Parathyroid adenoma (tissue), 2 donors: ENCODE measurements at regions not wholly inside any gene's neighbourhood (a gene's known extent, or its start where the extent isn't known, plus 50 kb on each side); places are given as distances from the start of the nearest gene placed in this dataset.

Experiments
- H2AFZ ChIP-seq: fragments of 300-600 bp; sonication (generic); one replicate; pipeline ENCODE4 v1.7.0; 2017; ENCODE audit warnings: antibody characterized with exemption, mild to moderate bottlenecking
- H3K27ac ChIP-seq: fragments of 300-600 bp; sonication (generic); one replicate; pipeline ENCODE4 v1.7.0; 2017
- H3K27me3 ChIP-seq: fragments of 300-600 bp; sonication (generic); one replicate; pipeline ENCODE4 v1.7.0; 2017; ENCODE audit warnings: low read length; ENCODE audit not compliant: control insufficient read depth, insufficient read depth
- H3K36me3 ChIP-seq: fragments of 300-600 bp; sonication (generic); one replicate; pipeline ENCODE4 v1.7.0; 2017; ENCODE audit warnings: low read length; ENCODE audit not compliant: control insufficient read depth, insufficient read depth
- H3K4me1 ChIP-seq: fragments of 300-600 bp; sonication (generic); one replicate; pipeline ENCODE4 v1.7.0; 2017; ENCODE audit warnings: control low read depth
- H3K4me2 ChIP-seq: fragments of 300-600 bp; sonication (generic); one replicate; pipeline ENCODE4 v1.7.0; 2017; ENCODE audit warnings: low read length
- H3K4me3 ChIP-seq: fragments of 300-600 bp; sonication (generic); one replicate; pipeline ENCODE4 v1.7.0; 2017; ENCODE audit warnings: low read depth, low read length
- H3K79me2 ChIP-seq: fragments of 300-600 bp; sonication (generic); one replicate; pipeline ENCODE4 v1.7.0; 2017; ENCODE audit warnings: control low read depth
- H3K9ac ChIP-seq: fragments of 300-600 bp; sonication (generic); one replicate; pipeline ENCODE4 v1.7.0; 2017; ENCODE audit warnings: mild to moderate bottlenecking
- H3K9me3 ChIP-seq: fragments of 300-600 bp; sonication (generic); one replicate; pipeline ENCODE4 v1.7.0; 2017; ENCODE audit warnings: low read length; ENCODE audit not compliant: control insufficient read depth
- CTCF ChIP-seq: fragments of 300-600 bp; sonication (generic); IDR thresholded peaks from one replicate; pipeline ENCODE4 v1.7.0; 2017; ENCODE audit warnings: antibody characterized with exemption, mild to moderate bottlenecking
- donor health status: primary hyperparathyroidism.

DNA sequence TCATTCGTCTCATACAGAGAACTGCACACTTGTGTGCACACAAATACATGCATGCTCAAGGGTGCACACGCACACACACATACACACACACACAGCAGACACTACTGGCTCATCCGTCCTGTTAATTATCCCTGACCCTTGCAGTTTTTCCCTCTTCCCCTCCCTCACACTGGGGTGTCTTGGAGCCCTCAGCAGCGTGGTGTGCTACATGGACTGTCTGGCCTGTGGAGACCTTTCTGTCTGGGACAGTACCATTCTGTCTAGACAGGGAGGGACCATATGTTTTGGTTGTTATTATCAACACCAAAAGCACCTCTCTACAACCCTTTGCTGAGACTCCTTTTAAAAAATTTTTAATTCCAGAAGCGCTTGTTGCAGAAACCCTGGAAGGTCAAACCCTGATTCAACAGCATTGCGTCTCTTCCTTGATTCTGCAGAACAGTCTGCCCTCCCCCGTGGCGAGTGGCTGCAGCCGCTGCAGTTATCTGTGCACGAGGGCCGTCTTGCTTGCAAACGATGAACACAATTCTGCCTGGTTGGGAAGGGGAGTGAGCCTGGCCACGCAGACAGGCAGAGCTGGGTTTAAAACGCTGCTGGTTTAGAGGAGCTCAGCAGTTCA is 374.0 kb downstream of the IRS2 start:
- H3K27ac ChIP-seq: no peak overlapping the region

DNA sequence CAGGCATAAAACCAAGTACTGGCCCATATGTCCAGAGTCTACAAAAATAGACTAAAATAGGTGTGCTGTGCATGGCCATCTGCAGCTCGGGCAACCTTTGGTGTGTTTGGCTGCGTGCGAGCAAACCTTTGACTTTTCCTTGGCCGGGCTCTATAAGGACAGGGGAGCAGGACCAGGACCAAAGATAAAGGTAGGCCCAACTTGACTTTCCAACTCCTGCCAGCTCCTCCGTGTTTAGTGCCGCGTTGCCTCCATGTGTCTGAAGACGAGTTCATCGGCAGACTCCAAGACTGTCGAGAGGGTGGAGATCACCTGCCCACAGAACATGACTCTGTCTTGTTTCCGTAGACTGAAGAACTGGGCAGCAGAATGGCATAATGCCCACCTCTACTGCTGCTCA is 375.5 kb downstream of the IRS2 start:
- Histone ChIP-seq H3K27ac (no peak overlapping the region), H3K4me1 (no peaks in the 10 kb centered on the region), H3K36me3 (no peaks in the 10 kb centered on the region), H3K4me3 (no peak overlapping the region), H3K4me2 (no peak overlapping the region), H3K27me3 (no peaks in the 10 kb centered on the region), H2AFZ (no peak overlapping the region), H3K79me2 (no peaks in the 10 kb centered on the region), H3K9me3 (no peaks in the 10 kb centered on the region), H3K9ac (no peak overlapping the region)
- TF ChIP-seq CTCF: no peak

More for the DNA sequence above, 374.0 kb downstream of the IRS2 start:
- Histone ChIP-seq H3K9ac (no peak overlapping the region), H3K79me2 (no peaks in the 10 kb centered on the region), H3K36me3 (no peaks in the 10 kb centered on the region), H3K27me3 (no peaks in the 10 kb centered on the region), H3K4me2 (no peak overlapping the region), H3K4me1 (no peaks in the 10 kb centered on the region), H3K9me3 (no peaks in the 10 kb centered on the region), H3K4me3 (no peak overlapping the region), H2AFZ (no peak overlapping the region)
- TF ChIP-seq CTCF: no peak

- H3K27ac ChIP-seq: no peak overlapping the region
- H3K9ac ChIP-seq: no peak overlapping the region
- H3K36me3 ChIP-seq: no peaks in the 10 kb centered on the region
- H3K9me3 ChIP-seq: no peaks in the 10 kb centered on the region
- no peak for TF ChIP-seq CTCF
- H3K4me3 ChIP-seq: no peak overlapping the region
- no peaks in the 10 kb centered on the region for H3K4me1 ChIP-seq
- no peak overlapping the region for H2AFZ ChIP-seq
- H3K79me2 ChIP-seq: no peaks in the 10 kb centered on the region
- no peaks in the 10 kb centered on the region for H3K27me3 ChIP-seq
- H3K4me2 ChIP-seq: no peak overlapping the region
These were observed 377.6 kb downstream of the IRS2 start for GRCh38 chr13:109408591-109409382.

DNA sequence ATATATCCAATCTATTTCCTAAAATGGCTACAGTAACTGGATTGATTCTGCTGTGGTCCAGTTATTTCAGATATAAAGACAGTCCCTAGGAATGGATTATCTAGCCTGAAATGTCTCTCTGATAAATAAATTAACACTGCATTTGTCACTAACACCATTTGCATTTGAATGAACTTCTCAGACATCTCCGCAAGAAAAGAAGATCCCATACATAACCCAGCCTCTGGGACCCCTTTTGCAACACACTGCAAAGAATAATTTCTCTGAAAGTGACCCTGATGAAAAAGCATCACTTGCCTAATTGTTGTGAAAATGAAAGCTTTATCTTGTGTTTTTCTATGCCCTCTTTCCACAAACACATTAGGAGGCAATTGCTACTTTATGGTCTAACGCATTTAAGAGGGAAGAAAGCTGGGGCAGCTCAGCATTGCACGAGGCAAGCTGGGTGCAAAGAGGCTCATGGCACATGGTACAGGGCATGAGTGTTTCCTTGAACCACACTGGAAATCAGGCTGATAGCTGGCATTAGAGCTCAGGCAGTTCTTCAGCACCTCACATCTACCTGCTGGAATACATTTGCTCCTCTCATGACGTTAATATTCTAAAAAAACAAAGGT is 379.9 kb downstream of the IRS2 start:
- Histone ChIP-seq H3K9ac (no peak overlapping the region), H3K4me2 (no peak overlapping the region), H3K9me3 (no peaks in the 10 kb centered on the region), H3K27ac (no peak overlapping the region), H3K4me3 (no peak overlapping the region), H3K4me1 (no peaks in the 10 kb centered on the region), H3K79me2 (no peaks in the 10 kb centered on the region), H3K27me3 (no peaks in the 10 kb centered on the region), H3K36me3 (no peaks in the 10 kb centered on the region), H2AFZ (no peak overlapping the region)
- TF ChIP-seq CTCF: no peak
